ENCODE measurements at regions not wholly inside any gene's neighbourhood (a gene's known extent, or its start where the extent isn't known, plus 50 kb on each side); places are given as distances from the start of the nearest gene placed in this dataset.

DNA sequence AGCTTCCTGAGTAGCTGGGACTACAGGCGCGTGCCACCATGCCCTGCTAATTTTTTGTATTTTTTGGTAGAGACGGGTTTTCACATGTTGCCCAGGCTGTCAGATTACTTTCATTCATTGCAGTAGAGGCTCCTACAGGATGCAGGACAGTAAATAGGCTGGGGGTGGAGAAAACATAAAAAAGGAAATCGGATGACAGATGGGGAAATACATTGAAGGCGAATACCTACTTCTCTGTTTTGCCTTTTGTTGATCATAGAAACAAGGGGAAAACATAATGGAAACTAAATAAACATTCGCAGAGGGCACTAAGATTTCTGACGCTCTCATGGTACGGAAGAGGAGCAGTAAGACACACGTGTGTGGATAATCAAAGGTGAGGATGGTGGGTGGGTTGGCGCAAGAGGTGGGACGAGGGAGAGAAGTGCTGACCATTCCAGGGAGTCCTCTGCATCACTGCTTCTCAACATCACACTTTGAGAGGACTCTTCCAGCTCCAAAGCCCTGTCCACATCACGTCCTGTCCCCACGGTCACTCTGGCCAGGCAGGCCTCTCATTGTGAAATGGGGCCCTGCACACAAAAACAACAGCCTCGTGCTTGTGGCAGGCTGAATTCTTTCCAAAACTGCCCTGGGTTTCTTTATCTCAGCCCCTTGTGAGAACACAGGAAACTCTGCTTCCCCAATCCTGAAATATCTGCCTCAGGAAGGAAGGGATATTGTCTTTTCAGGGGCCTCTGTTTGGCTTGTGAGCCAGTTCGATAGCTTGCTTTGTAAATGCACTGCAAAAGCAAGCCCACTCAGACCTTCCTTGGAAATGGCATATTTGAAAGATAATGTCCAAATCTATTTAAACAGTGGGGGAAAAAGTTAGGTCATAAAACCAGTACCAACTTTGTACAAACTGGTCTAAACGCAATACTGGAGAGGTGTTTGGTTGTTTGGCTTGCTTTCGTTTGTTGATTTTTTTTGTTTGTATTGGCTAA, 188.5 kb downstream of the FOXO1 start:
- in situ Hi-C loops (cut with HindIII; ENCODE audit: low sequenced_read_pairs): no loop called here

DNA sequence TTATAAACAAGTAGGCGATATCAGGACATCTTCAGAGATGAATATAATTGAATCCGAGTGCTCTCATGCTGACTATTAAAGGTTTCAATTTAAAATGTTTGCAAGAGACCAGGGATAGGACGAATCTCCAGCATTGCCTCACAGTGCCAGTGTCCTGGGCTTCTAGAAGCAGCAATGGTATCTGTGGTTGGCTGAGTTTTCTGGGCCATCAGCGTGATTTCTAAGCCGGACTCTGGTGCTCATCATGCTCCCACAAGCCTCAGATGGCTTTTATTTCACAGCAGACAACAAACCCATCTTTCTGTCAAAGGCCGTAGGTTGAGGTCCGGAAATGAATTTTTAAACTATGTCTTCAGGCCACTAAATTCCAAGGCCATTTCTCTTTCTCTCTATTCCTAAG, 187.7 kb downstream of the FOXO1 start:
- in situ Hi-C loops (cut with HindIII; ENCODE audit: low sequenced_read_pairs): no loop called here

DNA sequence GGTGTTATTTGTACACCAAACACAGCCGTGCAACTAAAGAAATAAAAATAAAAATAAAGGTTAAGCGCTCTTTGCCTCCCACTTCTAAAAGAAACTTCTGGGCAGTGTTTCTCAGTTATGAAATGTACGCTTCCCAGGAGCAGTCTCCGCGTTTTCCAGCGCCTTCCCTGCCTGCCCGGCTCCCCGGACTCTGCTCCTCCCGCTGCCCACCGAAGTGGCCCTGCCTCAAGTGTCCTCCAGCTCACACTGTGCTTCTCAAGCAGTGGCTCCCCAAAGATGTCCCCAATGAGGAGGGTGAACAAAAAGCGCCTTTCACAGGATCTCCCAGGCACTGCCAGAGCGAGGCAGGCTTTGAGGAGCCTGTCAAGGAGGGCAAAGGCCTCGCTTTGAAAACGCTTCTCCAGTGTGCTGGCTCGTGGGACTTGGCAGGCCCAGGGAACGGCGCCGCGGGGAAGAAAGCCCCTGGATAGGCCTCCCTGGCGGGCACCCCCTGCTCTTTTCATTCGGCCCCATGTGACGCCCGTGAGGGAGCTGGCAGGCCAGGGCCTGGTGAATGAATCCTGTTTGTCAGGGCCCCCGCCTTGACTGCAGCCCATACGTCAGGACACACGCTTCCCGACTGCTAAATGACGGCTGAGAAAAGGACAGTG, 187.1 kb downstream of the FOXO1 start:
- in situ Hi-C loops (cut with HindIII; ENCODE audit: low sequenced_read_pairs): no loop called here

DNA sequence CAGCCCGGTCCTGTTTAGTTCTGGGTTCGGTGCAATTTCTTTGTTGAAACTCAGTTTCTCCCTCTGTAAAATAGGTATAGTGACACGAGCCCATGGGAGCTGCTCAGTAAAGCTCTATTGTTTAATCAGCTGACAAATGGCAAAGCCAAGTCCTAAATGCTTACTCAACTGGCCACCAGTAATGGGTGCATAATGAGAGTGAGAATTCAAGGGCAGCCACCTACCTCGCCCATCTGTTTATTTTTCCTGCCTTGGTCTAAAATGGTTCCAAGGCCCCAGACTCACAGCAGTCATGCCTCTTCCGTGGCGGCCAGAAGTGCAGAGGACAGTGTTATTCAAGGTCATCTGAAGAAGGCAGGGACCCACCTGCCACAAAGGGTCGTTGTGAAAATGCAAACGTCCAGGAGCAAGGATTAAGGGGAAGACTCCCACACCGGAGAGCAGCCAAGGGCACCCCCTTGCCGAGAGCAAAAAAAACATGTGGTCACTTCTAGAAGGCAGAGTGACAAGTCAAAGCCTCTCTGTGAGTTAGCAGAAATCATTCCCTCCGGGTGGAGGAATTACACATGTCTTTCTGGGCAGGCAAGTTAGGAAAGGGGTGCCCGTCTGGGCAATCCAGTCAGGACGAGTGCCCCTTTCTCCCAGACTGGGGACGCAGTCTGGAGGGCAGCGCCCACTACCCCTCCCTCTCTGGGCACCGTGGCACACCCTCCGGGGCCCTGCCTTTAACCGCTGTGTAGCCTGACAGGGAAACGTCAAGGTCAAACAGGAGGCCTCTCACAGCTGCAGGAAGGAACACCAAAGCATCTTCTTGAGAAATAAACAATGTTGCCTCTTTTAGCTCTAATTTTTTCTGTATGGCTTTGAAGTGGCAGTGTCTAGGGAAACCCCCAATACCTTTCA, 186.2 kb downstream of the FOXO1 start:
- in situ Hi-C loops (cut with HindIII; ENCODE audit: low sequenced_read_pairs): no loop called here

DNA sequence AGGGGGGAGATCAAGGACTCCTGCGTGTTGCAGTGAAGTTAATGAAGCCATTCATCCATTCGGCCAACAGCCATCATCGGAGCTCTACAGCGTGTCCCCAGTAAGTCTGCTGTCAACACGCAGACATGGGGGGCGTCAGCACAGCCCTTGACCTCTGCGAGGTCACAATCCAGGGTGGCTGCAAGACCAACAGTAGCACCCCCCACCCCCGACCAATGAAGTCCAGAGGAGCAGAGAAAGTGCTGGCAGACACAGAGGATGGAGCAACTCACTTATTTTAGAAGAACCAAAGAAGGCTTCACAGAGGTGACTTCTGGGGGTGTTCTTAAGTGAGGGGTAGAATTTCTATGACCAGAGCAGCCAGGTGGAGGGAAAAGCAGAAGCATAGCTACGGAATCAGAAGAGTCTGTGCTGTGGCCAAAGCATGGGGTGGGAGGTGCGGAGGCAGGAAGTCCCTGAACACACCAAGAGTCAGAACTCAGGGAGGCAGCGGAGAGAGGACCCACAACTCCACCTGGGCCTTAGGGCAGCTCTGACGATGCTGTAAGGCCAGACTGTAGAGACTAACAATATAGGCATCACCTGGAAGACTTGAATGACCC, 185.4 kb downstream of the FOXO1 start:
- in situ Hi-C loops (cut with HindIII; ENCODE audit: low sequenced_read_pairs): no loop called here

DNA sequence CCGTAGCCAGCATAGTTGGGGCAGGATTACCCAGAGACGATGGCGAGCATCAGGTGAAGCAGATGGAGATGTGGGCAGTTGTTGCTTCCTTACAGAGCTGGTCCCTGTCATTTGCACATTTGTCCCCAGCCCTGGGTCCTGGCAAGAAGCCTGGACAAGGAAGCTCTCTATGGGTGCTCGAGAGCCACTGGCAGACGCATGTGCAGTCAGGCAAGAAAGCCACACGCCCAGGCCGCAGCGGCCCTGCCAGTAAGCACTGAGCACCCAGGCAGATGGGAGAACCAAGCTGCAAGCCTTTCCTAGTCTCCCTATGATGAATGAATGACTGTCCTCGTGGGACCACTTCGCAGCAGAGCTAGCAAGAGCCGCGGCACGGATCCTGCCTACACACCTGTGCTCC, 182.8 kb downstream of the FOXO1 start:
- in situ Hi-C loops (cut with HindIII; ENCODE audit: low sequenced_read_pairs): no loop called here

GRCh38 chr13:40484101-40484800, 182.2 kb downstream of the FOXO1 start:
- in situ Hi-C loops (cut with HindIII; ENCODE audit: low sequenced_read_pairs): no loop called here

GRCh38 chr13:40484974-40485373, 181.5 kb downstream of the FOXO1 start:
- in situ Hi-C loops (cut with HindIII; ENCODE audit: low sequenced_read_pairs): no loop called here

DNA sequence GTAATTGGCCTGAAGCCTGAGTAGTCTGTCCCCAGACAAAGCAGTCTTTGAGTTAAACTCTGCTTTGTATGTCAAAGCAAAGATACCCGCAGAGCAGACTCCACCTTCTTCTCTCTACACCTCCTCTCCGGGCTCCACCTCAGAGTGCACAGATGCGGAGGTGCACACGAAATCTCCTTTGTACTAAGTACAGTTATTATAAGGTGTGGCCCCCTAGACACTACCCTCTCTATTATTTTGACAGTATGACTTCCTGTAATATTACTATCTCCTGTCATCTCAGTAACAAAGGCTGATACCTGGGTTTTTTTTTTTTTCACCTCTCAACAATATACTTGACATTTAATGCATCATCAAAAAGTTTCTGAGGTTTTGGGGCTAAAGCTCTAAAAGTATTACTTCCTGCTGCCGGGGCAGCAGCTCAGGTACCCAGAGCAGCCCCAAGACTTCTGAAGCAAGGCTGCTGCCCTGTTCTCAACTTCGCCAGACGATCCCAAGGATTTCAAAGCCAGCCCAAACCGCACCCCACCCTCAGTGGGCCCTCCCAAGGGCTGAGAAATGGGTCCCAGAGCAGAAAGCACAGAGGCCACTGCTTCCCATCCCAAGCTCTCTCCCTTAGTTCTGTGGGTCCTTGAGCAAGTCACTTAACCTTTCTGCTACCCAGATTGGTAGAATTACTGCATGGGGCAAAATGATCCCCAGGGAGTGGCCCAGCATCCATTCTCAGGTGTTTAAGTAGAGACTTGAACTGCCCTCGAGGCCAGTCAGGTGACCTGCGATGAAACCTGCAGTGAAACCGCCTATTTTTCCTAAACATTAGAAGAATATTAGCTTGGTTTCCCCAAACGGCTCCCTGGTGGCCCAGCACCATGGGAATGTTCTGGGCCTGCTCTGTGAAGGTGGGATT, 180.6 kb downstream of the FOXO1 start:
- in situ Hi-C loops (cut with HindIII; ENCODE audit: low sequenced_read_pairs): no loop called here

DNA sequence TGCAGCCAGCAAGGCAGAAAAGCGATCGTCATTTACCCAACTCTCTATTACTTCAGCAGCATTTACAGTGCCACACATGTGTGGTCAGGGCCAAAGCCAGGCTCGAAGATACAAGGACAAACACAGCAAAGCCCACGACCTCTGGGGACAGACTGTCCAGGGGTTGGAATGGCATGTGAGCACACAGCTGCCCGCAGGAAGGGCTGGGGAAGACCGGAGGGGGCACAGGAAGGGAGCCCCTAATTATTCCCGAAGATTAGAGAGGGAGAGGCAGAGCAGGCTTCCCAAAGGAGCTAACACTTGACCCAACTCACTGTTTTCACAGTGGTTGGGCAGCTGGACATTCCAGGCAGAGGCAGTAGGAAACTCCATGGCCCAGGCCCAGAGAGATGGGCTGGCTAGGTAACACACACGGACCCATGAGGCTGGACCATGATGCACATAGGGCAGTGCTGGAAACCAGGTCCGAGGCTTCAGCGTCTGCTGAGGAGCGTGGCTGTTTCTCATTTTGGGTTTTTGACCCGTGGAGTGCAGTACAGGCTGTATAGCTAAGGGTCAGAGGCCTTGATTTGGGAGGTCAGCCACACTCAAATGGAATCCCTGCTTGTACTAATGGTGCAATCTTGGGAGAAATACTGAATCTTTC, 179.8 kb downstream of the FOXO1 start:
- in situ Hi-C loops (cut with HindIII; ENCODE audit: low sequenced_read_pairs): no loop called here

DNA sequence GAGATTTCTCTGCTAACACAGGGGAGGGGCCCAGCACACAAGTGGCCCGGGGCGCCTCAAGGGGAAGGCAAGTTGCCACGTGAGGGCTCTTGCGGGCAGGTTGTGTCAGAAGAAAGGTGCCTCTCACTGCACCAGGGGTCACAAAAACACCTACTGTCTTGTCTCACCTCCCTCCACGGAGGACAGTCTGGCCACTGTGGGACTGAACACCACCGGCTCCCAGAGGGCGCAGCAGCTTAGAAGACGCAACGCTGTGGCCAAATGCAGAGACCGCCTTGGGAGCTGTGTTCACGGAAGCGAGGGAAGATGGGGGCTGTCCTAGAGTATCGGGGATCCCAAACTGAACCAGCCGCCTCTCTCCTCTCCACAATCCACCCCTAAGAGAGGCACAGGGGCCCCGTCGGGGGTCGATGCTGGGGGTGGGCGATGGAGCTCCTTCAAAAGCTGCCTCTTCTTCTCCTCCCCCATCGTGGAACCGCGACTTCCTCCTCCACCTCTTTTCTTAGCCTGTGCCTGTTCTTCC, 177.5 kb downstream of the FOXO1 start:
- in situ Hi-C loops (cut with HindIII; ENCODE audit: low sequenced_read_pairs): no loop called here

- in situ Hi-C loops (cut with HindIII; ENCODE audit: low sequenced_read_pairs): loop anchor here (5.0 kb wide), 1 partner anchor 67 kb away; no protein-coding TSS in a partner anchor
Observed at GRCh38 chr13:40490086-40490758, 176.2 kb downstream of the FOXO1 start.

DNA sequence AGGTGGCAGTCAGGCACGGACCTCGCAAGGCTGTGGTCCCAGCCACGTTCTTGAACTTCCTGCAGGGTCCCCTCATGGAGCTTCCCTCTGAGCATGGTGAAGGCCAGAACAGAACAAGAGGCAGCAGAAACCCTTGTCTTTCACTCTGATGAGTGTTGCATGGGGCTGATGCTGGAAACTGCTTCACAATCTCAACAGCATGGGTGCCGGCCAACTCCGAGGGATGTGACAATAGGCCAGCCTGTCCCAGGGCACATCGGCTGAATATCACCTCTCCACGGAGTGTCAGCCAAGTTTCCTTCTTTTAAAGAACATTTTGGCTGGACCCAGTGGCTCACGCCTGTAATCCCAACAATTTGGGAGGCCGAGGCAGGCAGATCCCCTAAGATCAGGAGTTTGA, 173.9 kb downstream of the FOXO1 start:
- in situ Hi-C loops (cut with HindIII; ENCODE audit: low sequenced_read_pairs): loop anchor here (5.0 kb wide), 1 partner anchor 65 kb away; no protein-coding TSS in a partner anchor

GRCh38 chr13:40494513-40494912, 171.9 kb downstream of the FOXO1 start:
- in situ Hi-C loops (cut with HindIII; ENCODE audit: low sequenced_read_pairs): loop anchor here (5.0 kb wide), 1 partner anchor 63 kb away; no protein-coding TSS in a partner anchor

- in situ Hi-C loops (cut with HindIII; ENCODE audit: low sequenced_read_pairs): loop anchor here (5.0 kb wide), 1 partner anchor 62 kb away; no protein-coding TSS in a partner anchor
Observed at GRCh38 chr13:40494946-40495620, 171.4 kb downstream of the FOXO1 start.

DNA sequence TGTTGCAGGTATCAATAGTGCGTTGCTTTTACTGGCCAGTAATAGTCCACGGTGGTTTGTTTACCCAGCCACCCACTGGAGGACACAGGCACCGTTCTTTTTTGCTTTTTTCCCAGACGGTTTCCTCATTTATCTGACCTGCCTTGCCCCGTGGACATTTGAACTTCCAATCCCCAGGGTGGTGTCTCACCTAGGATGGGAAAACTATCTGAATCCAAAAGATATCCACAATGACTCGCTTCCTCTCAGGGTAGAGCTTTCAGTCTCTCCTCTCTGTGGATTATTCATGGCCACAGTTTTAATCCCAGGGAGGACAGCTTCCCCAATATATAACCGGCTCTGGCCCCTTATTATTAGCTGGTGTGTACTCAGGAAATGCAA, 170.8 kb downstream of the FOXO1 start:
- in situ Hi-C loops (cut with HindIII; ENCODE audit: low sequenced_read_pairs): no loop called here
